Hepatocyte (in vitro differentiated cells): ENCODE measurements at regions not wholly inside any gene's neighbourhood (a gene's known extent, or its start where the extent isn't known, plus 50 kb on each side); places are given as distances from the start of the nearest gene placed in this dataset.

Source experiments
- EZH2phosphoT487 ChIP-seq: fragments of 200-600 bp; sonication (generic); IDR thresholded peaks from one replicate; pipeline ENCODE4 v1.6.1; 2018; ENCODE audit warnings: antibody characterized with exemption, mild to moderate bottlenecking, low read depth, moderate library complexity; ENCODE audit not compliant: unreplicated experiment, severe bottlenecking
- TF ChIP-seq, protein P1 (sequence below): fragments of 200-600 bp; sonication (generic); IDR thresholded peaks from 2 replicates; pipeline ENCODE4 v1.5.1; 2016; ENCODE audit warnings: antibody characterized with exemption, mild to moderate bottlenecking; ENCODE audit not compliant: poor library complexity

DNA sequence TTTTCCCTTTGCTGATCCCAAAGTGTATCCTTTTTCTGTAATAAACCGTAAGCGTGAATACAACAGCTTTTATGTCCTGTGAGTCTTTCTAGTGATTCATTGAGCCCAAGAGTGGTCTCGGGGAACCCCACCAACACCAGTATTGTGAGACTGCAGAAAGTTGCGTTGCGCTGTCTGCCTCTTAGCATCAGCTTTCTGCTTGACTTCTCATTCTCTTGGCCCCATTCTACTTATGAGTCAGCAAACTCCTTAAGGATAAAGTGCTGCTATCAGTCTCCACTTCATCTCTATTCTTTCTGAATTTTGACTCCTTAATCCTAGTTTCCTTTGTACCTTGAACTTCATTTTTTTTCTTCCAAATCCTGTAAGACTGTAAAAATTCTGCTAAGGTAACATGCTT, 184.3 kb upstream of the MBL2 start:
- TF ChIP-seq, protein P1, sequence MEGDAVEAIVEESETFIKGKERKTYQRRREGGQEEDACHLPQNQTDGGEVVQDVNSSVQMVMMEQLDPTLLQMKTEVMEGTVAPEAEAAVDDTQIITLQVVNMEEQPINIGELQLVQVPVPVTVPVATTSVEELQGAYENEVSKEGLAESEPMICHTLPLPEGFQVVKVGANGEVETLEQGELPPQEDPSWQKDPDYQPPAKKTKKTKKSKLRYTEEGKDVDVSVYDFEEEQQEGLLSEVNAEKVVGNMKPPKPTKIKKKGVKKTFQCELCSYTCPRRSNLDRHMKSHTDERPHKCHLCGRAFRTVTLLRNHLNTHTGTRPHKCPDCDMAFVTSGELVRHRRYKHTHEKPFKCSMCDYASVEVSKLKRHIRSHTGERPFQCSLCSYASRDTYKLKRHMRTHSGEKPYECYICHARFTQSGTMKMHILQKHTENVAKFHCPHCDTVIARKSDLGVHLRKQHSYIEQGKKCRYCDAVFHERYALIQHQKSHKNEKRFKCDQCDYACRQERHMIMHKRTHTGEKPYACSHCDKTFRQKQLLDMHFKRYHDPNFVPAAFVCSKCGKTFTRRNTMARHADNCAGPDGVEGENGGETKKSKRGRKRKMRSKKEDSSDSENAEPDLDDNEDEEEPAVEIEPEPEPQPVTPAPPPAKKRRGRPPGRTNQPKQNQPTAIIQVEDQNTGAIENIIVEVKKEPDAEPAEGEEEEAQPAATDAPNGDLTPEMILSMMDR = no peak
- TF ChIP-seq EZH2phosphoT487 = no peak
